ENCODE measurements at regions not wholly inside any gene's neighbourhood (a gene's known extent, or its start where the extent isn't known, plus 50 kb on each side); places are given as distances from the start of the nearest gene placed in this dataset.
"Not testable (repeated sequence)": the region's sequence is repeated elsewhere in the genome, so short reads cannot be mapped to it uniquely, and the experiment has no call there.

GRCh38 chr22:16131918-16132317, 442.1 kb downstream of the POTEH start:
- Mint-ChIP-seq H3K9me3 (peaks cover 64 to 72% of the 10 kb centered on the region in 2 experiments), H3K27me3 (ENCODE audit: low read depth) (no peaks in the 10 kb centered on the region)
- TF ChIP-seq, protein P1, sequence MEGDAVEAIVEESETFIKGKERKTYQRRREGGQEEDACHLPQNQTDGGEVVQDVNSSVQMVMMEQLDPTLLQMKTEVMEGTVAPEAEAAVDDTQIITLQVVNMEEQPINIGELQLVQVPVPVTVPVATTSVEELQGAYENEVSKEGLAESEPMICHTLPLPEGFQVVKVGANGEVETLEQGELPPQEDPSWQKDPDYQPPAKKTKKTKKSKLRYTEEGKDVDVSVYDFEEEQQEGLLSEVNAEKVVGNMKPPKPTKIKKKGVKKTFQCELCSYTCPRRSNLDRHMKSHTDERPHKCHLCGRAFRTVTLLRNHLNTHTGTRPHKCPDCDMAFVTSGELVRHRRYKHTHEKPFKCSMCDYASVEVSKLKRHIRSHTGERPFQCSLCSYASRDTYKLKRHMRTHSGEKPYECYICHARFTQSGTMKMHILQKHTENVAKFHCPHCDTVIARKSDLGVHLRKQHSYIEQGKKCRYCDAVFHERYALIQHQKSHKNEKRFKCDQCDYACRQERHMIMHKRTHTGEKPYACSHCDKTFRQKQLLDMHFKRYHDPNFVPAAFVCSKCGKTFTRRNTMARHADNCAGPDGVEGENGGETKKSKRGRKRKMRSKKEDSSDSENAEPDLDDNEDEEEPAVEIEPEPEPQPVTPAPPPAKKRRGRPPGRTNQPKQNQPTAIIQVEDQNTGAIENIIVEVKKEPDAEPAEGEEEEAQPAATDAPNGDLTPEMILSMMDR (conservative IDR thresholded peaks at IDR 0.05), result no peak

DNA sequence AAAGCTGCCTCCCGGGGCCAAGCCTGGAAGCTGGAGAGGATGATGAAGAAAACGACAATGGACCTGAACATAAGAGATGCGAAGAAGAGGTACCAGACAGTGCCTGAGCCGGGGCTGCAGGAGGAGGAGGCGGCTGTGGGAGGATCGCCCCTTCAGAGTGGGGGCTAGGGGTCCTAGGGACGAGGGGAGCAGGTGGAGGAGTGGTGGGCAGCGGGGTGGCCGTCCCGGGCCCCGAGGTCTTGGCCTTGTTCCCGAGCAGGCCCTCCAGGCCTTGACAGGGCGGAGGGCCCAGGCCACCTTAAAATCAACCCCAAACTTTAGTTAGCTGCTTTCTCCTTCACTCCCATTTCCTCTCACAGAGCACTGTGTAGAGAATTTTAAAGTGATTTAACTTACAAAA, 442.8 kb downstream of the POTEH start:
- H3K9me3 Mint-ChIP-seq, result peaks cover 64 to 69% of the 10 kb centered on the region in 2 experiments
- not testable (repeated sequence) for H3K4me2 ChIP-seq (ENCODE audit: insufficient read depth, insufficient read length, low read length); H3K9ac ChIP-seq (ENCODE audit: extremely low read depth, insufficient read length, low read length); H3K23me2 ChIP-seq (ENCODE audit: insufficient read length, low read depth, low read length, poor library complexity, severe bottlenecking); H3K27me3 Mint-ChIP-seq (ENCODE audit: low read depth); H2AFZ ChIP-seq (ENCODE audit: low read length); H3K4ac ChIP-seq (ENCODE audit: low read depth, low read length); H3K36me3 Mint-ChIP-seq (ENCODE audit: insufficient read depth in 1 of 3, low read depth in 3 of 3); H3K23ac ChIP-seq (ENCODE audit: insufficient read length, low read depth, low read length); H4K91ac ChIP-seq (ENCODE audit: insufficient read length, low read depth, low read length); H2BK12ac ChIP-seq (ENCODE audit: insufficient read length, low read depth, low read length); H4K5ac ChIP-seq (ENCODE audit: insufficient read length, low read depth, low read length); H3K27ac ChIP-seq (ENCODE audit: insufficient read length, low read depth, low read length); H3K4me1 ChIP-seq (ENCODE audit: insufficient read depth, low read length); H3K4me1 Mint-ChIP-seq; H2AK5ac ChIP-seq (ENCODE audit: insufficient read length, low read length); H3K27me3 ChIP-seq (ENCODE audit: insufficient read depth, low read length); DNase-seq; H3K4me3 Mint-ChIP-seq; H3T11ph ChIP-seq (ENCODE audit: low read length); H3K56ac ChIP-seq (ENCODE audit: insufficient read length, low read depth, low read length); H2BK20ac ChIP-seq (ENCODE audit: low read depth, low read length, poor library complexity, severe bottlenecking); H2BK120ac ChIP-seq (ENCODE audit: low read depth, low read length, poor library complexity, severe bottlenecking); H4K8ac ChIP-seq (replicated peaks; ENCODE audit: insufficient read length, low read depth, low read length); H3K27ac Mint-ChIP-seq; H3K79me2 ChIP-seq (ENCODE audit: insufficient read depth, low read length); H4K20me1 ChIP-seq (ENCODE audit: control insufficient read depth, insufficient read depth, insufficient read length); H2BK15ac ChIP-seq (ENCODE audit: low read depth, low read length); H3K14ac ChIP-seq (ENCODE audit: insufficient read depth, low read length); H3K79me1 ChIP-seq (ENCODE audit: insufficient read depth, low read depth, low read length, poor library complexity, severe bottlenecking); H3K18ac ChIP-seq (ENCODE audit: insufficient read length, low read depth, low read length); H3K9me3 ChIP-seq (ENCODE audit: control insufficient read depth, low read depth, low read length); H2BK5ac ChIP-seq (ENCODE audit: insufficient read length, low read length)
- no CpG with 5 or more reads among the region's 13 CpGs for WGBS (ENCODE audit: extremely low coverage, insufficient read length, low lambda C conversion rate)

More at GRCh38 chr22:16131918-16132317, 442.1 kb downstream of the POTEH start:
- Histone ChIP-seq H2BK15ac (ENCODE audit: low read depth, low read length) (no peak overlapping the region), H3K23ac (ENCODE audit: insufficient read length, low read depth, low read length) (no peak overlapping the region), H2BK20ac (ENCODE audit: low read depth, low read length, poor library complexity, severe bottlenecking) (no peak overlapping the region), H3K9me3 (ENCODE audit: control insufficient read depth, low read depth, low read length) (peaks cover 7% of the 10 kb centered on the region), H3K18ac (ENCODE audit: insufficient read length, low read depth, low read length) (no peak overlapping the region), H3K79me2 (ENCODE audit: insufficient read depth, low read length) (no peaks in the 10 kb centered on the region), H3K79me1 (ENCODE audit: insufficient read depth, low read depth, low read length, poor library complexity, severe bottlenecking) (no peaks in the 10 kb centered on the region), H3K27me3 (ENCODE audit: insufficient read depth, low read length) (no peaks in the 10 kb centered on the region), H4K91ac (ENCODE audit: insufficient read length, low read depth, low read length) (no peak overlapping the region), H3K27ac (ENCODE audit: insufficient read length, low read depth, low read length) (no peak overlapping the region), H3K14ac (ENCODE audit: insufficient read depth, low read length) (no peak overlapping the region), H3K4me1 (ENCODE audit: insufficient read depth, low read length) (no peaks in the 10 kb centered on the region), H4K8ac (replicated peaks; ENCODE audit: insufficient read length, low read depth, low read length) (no peak overlapping the region), H3K4me2 (ENCODE audit: insufficient read depth, insufficient read length, low read length) (no peak overlapping the region), H2AFZ (ENCODE audit: low read length) (no peak overlapping the region), H3K9ac (ENCODE audit: extremely low read depth, insufficient read length, low read length) (no peak overlapping the region), H3K56ac (ENCODE audit: insufficient read length, low read depth, low read length) (no peak overlapping the region), H4K20me1 (ENCODE audit: control insufficient read depth, insufficient read depth, insufficient read length) (no peaks in the 10 kb centered on the region), H4K5ac (ENCODE audit: insufficient read length, low read depth, low read length) (no peak overlapping the region), H3T11ph (ENCODE audit: low read length) (no peak overlapping the region), H2AK5ac (ENCODE audit: insufficient read length, low read length) (no peak overlapping the region), H2BK5ac (ENCODE audit: insufficient read length, low read length) (no peak overlapping the region), H2BK120ac (ENCODE audit: low read depth, low read length, poor library complexity, severe bottlenecking) (no peak overlapping the region), H3K23me2 (ENCODE audit: insufficient read length, low read depth, low read length, poor library complexity, severe bottlenecking) (no peaks in the 10 kb centered on the region), H3K4ac (ENCODE audit: low read depth, low read length) (no peak overlapping the region), H2BK12ac (ENCODE audit: insufficient read length, low read depth, low read length) (no peak overlapping the region)
- Mint-ChIP-seq H3K4me1 (no peaks in the 10 kb centered on the region), H3K27ac (no peak overlapping the region), H3K4me3 (no peak overlapping the region), H3K36me3 (ENCODE audit: insufficient read depth in 1 of 3, low read depth in 3 of 3) (peaks cover 2 to 4% (median 2%) of the 10 kb centered on the region in 3 experiments; a peak in 4 of 7 replicates)
- no peak for DNase-seq
- no CpG with 5 or more reads among the region's 16 CpGs for WGBS (ENCODE audit: extremely low coverage, insufficient read length, low lambda C conversion rate)
